ENCODE measurements at regions not wholly inside any gene's neighbourhood (a gene's known extent, or its start where the extent isn't known, plus 50 kb on each side); places are given as distances from the start of the nearest gene placed in this dataset.

DNA sequence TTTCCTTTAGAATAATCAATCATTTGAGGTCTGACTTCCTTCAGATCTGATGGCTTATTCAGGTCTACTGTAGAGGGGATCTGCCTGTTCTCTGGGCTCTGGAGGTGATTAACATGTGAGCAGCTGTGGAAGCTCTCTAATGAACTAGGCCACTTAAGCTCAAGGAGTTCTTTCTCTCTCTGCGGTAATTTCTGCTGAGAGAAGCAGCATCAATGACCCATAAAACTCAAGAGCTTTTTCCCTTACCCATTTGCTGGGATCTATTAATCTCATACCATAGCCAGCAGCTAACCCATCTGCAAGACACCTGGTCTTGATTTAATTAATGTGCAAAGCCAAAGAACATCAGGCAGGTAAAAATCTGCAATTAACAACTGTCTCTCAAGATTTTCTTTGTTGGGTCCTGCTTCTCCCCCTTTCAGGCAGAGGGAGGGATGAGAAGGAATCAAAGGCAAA lies 73.2 kb upstream of the DLG1 start:
- no peaks in the 10 kb centered on the region for H3K36me3 ChIP-seq
- peaks cover 13% of the 10 kb centered on the region for H3K4me1 ChIP-seq
- H3K4me3 ChIP-seq: no peak overlapping the region
- H3K9me3 ChIP-seq: no peaks in the 10 kb centered on the region
- intact Hi-C loops (cut with DNase I): no loop called here
- ATAC-seq (no peak), DNase-seq (no peak)
- TF ChIP-seq, protein P1, sequence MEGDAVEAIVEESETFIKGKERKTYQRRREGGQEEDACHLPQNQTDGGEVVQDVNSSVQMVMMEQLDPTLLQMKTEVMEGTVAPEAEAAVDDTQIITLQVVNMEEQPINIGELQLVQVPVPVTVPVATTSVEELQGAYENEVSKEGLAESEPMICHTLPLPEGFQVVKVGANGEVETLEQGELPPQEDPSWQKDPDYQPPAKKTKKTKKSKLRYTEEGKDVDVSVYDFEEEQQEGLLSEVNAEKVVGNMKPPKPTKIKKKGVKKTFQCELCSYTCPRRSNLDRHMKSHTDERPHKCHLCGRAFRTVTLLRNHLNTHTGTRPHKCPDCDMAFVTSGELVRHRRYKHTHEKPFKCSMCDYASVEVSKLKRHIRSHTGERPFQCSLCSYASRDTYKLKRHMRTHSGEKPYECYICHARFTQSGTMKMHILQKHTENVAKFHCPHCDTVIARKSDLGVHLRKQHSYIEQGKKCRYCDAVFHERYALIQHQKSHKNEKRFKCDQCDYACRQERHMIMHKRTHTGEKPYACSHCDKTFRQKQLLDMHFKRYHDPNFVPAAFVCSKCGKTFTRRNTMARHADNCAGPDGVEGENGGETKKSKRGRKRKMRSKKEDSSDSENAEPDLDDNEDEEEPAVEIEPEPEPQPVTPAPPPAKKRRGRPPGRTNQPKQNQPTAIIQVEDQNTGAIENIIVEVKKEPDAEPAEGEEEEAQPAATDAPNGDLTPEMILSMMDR (IDR thresholded peaks at IDR 0.05): no peak
- H3K27me3 ChIP-seq: no peaks in the 10 kb centered on the region
- H3K27ac ChIP-seq: peak overlapping the region; percentile 19

DNA sequence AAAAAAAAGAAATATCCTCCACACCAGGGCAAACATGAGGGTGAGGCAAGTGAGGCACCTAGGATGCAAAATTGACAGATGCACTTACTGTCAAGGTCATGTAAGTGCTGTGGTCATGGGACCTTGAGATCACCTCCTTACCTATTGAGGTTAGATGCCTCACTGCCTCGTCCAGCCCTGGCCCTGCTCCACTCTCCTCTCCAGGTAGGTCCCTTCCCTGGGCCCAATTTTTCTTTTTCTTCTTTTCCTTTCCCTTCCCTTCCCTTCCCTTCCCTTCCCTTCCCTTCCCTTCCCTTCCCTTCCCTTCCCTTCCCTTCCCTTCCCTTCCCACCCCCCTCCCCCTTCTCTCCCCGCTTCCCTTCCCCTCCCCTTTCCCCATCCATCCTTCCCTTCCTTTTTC lies 71.1 kb upstream of the DLG1 start:
- intact Hi-C loops (cut with DNase I): no loop called here
- Histone ChIP-seq H3K9me3 (no peaks in the 10 kb centered on the region), H3K4me1 (peaks cover 14% of the 10 kb centered on the region), H3K27me3 (no peaks in the 10 kb centered on the region), H3K36me3 (no peaks in the 10 kb centered on the region), H3K27ac (no peak overlapping the region), H3K4me3 (no peak overlapping the region)
- no peak for ATAC-seq
- no peak for DNase-seq
- TF ChIP-seq, protein P1 (IDR thresholded peaks at IDR 0.05): no peak

DNA sequence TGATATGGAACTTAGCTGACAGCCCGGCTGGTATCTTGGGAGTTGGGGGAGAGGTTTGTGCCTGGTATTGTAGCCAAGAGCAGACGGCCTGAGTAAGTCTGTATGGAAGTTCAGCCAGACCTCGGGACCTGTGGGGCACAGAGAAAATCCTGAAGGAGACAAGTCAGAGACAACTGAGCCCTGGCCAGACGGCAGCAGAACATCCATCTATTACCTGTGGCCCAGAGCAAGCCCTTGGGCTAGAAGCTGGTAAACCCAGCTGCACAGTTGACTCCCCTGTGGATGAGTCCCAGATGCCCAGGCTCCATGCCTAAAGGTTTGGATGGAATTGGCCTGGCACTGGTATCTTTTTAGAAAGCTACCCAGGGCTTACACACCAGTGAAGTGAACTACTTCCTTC lies 70.4 kb upstream of the DLG1 start:
- ATAC-seq (no peak), DNase-seq (no peak)
- TF ChIP-seq, protein P1 (IDR thresholded peaks at IDR 0.05): no peak
- H3K36me3 ChIP-seq: no peaks in the 10 kb centered on the region
- H3K27me3 ChIP-seq: no peaks in the 10 kb centered on the region
- intact Hi-C loops (cut with DNase I): no loop called here
- peaks cover 17% of the 10 kb centered on the region for H3K4me1 ChIP-seq
- H3K27ac ChIP-seq: no peak overlapping the region
- H3K9me3 ChIP-seq: no peaks in the 10 kb centered on the region
- no peak overlapping the region for H3K4me3 ChIP-seq

DNA sequence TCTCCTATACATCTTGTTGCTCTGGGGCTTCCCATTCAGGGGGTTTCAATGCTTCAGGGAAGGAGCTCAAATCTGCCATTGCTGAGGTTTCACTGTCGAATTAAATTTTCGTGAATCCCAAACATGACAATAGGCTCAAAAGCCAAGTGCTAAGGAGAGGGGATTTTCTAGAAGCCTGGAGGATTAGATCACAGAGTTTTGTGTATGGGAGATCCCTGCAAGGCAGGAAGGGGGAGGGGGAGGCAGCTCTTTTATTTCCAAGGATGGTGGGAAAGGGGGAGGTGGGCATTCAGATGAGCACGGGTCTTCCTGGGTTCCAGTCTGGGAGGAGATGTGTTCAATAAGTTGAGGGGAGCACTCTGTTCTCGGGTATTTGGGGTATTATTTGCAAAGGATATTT lies 69.9 kb upstream of the DLG1 start:
- Histone ChIP-seq H3K9me3 (no peaks in the 10 kb centered on the region), H3K4me3 (no peak overlapping the region), H3K27ac (no peak overlapping the region), H3K27me3 (no peaks in the 10 kb centered on the region), H3K36me3 (no peaks in the 10 kb centered on the region), H3K4me1 (peaks cover 17% of the 10 kb centered on the region)
- TF ChIP-seq, protein P1 (IDR thresholded peaks at IDR 0.05): no peak
- DNase-seq: no peak
- ATAC-seq: no peak
- intact Hi-C loops (cut with DNase I): no loop called here

DNA sequence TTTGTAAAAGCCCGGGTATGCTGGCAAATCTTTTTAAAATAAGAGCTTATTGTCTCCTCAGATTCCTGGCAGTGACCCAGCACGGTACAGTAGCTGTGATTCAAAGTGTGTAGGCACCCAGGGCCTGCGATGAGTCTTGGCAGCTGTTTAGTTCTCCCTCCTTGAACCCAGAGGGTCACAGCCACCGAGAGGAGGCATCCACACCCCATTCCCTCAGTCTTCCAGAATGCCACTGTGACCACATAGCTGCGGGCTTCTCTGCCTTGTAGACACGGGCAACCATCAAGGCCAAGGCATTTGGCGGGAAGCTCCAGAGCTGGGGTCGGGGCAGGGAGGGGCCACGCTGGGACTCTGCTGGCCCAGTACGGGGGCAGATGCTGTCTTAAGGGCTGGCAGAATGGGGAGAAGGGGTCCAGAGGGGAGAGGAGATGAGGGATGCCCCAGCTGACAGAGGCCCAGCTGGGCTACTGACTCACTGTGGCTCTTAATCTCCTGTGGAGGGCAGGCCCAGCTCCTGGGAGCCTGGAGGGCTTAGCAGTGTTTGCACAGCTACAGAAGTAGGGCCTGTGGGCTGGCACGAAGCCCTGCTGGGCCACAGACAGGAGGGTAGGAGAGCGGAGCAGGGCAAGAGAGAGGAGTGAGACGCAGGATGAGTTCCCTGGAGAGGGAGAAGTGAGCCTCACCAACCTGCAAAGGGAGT lies 68.8 kb upstream of the DLG1 start:
- ATAC-seq: peak; percentile 92
- Histone ChIP-seq H3K36me3 (no peaks in the 10 kb centered on the region), H3K9me3 (no peaks in the 10 kb centered on the region), H3K4me3 (no peak overlapping the region), H3K4me1 (peaks cover 11% of the 10 kb centered on the region), H3K27me3 (no peaks in the 10 kb centered on the region), H3K27ac (no peak overlapping the region)
- peak; percentile 91 for DNase-seq
- intact Hi-C loops (cut with DNase I): no loop called here
- TF ChIP-seq, protein P1 (IDR thresholded peaks at IDR 0.05): no peak

All from upper lobe of right lung (tissue), 1 donor.